Right kidney (tissue), 1 donor: ENCODE measurements at regions not wholly inside any gene's neighbourhood (a gene's known extent, or its start where the extent isn't known, plus 50 kb on each side); places are given as distances from the start of the nearest gene placed in this dataset.
"Not testable (repeated sequence)": the region's sequence is repeated elsewhere in the genome, so short reads cannot be mapped to it uniquely, and the experiment has no call there.

Experiments
- DNase-seq: peaks from one replicate; pipeline ENCODE4 v3.0.0-alpha.2; 2016

DNA sequence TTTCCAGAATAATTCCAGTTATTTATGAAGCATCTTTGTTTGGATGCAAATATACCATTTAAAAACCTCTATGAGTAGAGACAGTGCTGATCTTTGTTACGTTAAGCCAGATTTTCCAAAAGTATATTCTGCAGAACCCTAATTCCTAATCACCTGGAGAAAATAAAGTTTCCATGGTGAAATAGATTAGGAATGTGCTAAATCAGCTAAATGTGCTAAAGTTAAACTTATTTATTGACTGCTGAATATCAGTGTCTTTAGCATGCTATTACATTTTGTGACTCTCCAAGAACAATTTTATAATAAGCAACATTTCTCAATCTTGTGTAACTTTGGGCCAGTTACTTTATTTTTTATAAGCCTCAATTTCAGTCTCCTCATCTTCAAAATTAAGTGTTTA lies 196.3 kb upstream of the NFIA start:
- DNase-seq: no peak

DNA sequence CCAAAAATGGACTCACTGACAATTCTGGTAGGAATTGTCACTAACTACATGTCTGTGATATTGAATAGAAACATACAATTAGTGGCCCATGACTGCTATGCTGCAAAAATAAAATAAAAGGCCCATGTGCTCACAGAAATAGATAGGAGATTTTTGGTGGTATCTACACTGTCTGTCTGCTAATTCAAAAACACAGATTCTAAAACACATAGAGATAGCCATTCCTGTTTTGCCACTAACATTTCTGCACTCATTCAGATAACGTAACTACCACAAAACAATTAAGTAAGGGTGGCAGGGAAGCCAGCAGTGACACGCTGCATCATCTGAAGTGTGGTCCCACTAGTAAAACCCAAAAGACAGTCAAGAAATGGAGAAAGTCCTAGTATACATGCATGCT lies 202.2 kb upstream of the NFIA start:
- no peak for DNase-seq

DNA sequence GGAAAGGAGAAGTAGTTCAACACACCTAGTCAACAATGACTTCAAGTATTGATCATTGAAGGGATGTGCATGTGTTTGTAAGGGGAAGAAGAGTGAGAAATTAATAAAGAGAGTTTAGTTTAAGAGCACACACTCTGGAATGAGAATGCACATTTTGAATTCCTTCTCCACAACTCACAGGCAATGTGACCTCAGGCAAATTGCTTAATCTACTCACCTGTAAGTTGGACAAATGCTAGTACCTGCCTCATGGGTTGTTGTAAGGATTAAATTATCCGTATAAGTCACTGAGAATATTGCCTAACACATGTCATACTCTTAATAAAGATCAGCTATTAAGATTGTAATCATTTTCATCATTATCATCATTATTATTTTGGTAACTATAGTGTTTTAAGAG lies 204.0 kb upstream of the NFIA start:
- DNase-seq: no peak

DNA sequence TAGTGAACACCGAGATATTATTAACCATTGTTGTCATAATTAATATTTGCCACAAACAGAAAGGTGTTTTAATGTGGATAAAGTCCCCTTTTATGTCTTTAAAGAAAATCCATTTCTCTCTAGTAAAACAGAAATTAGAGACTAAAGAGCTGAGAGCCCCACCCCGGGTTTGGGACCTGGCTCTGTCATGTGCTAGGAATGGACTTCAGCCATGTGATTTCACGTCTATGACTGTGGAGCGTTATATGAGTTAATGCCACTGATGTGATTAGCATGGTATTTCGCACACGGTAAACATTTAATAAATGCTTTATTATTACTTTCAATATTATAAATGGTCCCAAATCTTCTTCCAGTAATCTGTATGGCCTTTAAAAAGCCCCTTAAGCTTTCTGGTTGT lies 205.0 kb upstream of the NFIA start:
- no peak for DNase-seq

- DNase-seq: no peak
These were observed 205.4 kb upstream of the NFIA start for GRCh38 chr1:60876952-60877351.

DNA sequence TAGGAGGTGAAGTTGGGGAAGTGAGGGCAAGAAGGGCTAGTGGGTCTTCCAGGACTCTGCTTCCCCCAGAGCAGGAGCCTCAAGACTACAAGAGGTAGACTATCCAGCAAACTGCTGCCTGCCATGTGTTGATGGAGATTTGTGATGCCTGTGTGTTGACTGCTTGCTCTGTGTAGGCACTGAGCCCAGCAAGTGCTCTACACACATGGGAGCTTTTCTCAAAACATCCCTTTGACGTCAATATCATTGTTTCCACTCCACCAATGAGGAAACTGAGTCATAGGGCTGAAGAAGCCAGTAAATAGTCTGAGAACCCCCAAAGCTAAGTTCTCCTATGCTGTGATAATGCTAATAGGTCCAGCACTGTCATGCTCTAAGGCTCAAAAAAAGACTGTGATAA lies 207.2 kb upstream of the NFIA start:
- DNase-seq: no peak

GRCh38 chr1:60874718-60875117 lies 207.6 kb upstream of the NFIA start:
- no peak for DNase-seq

- DNase-seq: not testable (repeated sequence)
These were observed 209.0 kb upstream of the NFIA start for GRCh38 chr1:60873396-60873795.

- no peak for DNase-seq
These were observed 209.8 kb upstream of the NFIA start for GRCh38 chr1:60872426-60873054.

DNA sequence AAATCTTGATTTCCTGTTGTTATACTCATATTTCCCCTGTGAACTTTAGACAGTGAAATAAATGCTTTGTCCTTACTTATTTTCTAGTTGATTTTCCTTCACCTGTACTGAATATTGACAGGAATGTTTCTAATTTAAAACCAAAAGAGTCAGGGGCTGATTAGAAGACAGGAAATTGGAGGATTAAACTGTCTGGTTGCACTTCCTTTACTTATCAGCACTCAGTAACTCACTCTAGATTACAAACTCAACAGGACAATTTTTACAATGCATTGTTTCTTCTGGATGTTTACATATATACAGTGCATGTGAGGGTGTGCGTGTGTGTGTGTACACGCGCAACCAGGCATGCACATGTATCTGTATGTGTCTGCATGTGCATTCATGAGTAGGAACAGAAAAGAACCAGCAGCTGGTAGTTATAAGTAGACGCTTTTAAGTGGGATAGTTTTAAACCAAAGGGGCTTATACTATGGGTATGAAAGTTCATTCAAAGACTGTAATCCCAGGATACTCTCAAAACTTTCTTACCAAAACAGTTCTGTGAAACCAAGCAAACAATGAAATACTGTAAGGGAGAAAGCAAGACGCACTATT lies 212.0 kb upstream of the NFIA start:
- no peak for DNase-seq

- no peak for DNase-seq
These were observed 213.3 kb upstream of the NFIA start for GRCh38 chr1:60868901-60869663.

DNA sequence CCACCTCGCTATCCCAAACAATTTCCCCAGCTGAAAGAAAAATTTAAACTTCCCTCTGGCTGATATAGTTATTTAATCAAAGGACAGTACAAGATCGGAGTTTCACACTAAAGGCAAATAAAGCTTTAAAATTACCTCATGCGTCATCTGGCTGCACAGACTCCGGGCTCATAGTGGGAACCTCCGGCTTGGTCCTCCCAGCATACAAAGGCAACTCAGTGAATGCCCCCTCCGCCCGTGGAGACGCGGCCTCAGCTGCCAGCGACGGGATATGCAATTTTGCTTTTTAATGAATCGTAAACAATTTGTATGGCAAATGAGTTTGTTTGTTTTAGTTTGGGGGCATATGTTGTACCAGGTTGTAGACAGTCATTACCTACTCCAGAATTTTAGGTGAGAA lies 214.6 kb upstream of the NFIA start:
- no peak for DNase-seq

- DNase-seq: no peak
These were observed 215.3 kb upstream of the NFIA start for GRCh38 chr1:60866917-60867531.

DNA sequence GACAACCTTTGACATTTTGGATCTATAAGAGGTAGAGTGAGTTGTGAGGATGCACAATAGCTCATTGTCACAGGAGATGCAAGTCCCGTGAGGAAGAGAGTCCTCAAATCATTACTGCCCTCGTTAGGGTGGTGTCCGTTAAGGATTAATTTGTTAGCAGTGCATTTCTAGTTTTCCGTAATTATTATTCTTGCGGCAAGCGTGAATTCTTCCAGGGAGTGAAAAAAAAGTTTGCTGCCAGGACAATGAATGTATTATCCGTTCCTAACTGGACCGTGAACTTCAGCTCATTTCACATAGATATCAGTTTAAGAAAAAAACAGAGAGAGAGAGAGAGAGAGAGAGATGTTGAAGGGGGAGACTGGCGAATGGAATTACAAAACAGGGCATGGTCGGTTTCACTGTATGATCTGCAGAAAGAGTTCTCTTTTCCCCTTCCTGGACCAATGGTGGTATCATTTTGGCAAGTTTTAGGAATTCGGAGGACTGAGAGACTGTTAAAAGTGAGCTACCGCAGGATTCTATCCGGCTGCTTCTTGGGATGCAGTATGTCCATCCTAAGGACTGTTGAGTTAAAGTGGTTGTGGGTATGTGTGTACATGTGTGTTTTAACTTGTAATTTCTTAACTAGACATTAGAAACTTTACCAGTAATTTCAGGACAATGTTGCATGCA lies 216.0 kb upstream of the NFIA start:
- DNase-seq: no peak

GRCh38 chr1:60865166-60865565 lies 217.2 kb upstream of the NFIA start:
- no peak for DNase-seq

DNA sequence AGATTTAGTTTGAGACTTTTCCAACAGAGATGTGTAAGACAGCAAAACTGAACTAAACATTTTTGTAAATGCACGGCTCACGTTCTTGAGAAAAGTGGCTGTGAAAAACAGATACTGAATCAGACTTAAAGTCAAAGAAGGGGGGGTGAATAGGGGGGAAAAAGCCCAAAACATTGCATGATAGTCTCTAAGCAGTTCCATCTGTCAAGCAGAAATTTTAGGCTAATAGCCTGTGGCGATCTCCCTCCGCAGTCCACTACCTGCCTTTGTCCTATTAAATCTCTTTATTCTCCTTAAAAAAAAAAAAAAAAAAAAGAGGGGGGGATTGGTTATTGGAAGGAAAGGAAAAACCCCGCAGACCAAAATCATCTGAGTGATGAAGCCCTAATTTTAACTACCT lies 217.6 kb upstream of the NFIA start:
- DNase-seq: no peak

DNA sequence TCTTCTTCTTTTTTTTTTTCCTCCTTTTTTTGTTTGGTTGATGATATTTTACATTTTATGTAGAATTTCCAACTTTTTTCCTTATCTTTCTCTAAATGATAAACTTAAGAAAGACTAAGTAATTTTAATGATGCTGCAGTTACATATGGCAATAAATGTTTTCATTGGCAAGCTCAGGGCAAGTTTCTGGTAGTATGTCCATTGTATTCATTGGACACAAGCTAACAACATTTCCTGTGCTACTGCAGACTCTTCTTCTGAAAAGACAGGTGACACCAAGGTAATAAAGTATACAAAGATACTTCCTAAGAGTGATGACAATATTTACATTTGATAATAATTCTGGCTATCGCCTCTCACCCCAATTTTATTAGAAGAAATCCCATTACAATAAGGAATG lies 219.2 kb upstream of the NFIA start:
- DNase-seq: no peak

GRCh38 chr1:60861961-60862567 lies 220.3 kb upstream of the NFIA start:
- DNase-seq: no peak

GRCh38 chr1:60859111-60859510 lies 223.2 kb upstream of the NFIA start:
- no peak for DNase-seq

DNA sequence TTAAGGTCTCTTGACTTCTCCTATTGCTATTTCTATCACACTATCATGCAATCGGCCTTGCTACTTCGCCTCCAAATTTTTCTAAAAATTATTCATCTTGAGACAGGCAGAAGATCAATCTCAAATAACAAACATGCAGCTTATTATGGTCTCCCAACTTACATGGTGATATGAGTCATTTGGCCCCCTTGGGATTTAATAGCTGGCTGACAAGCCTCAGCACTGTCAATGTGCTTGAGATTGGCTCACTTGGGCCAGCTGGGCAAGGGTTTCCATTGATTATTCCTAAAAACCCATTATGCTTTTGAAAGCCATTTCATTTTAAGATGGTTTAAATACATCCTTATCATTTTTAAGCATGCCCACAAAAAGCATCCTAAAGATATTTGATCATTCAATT lies 224.5 kb upstream of the NFIA start:
- no peak for DNase-seq

- DNase-seq: no peak
These were observed 232.3 kb upstream of the NFIA start for GRCh38 chr1:60850084-60850483.

- no peak for DNase-seq
These were observed 233.0 kb upstream of the NFIA start for GRCh38 chr1:60849401-60849800.
